GM12874 (cell line): ENCODE measurements at regions not wholly inside any gene's neighbourhood (a gene's known extent, or its start where the extent isn't known, plus 50 kb on each side); places are given as distances from the start of the nearest gene placed in this dataset.

ENCODE experiments used
- CTCF ChIP-seq: IDR thresholded peaks from 2 replicates; pipeline ENCODE4 v1.5.1; 2011; ENCODE audit warnings: low read depth, mild to moderate bottlenecking, control low read depth, low read length, moderate library complexity; ENCODE audit not compliant: insufficient read depth

- no peak for TF ChIP-seq CTCF
Measured at GRCh38 chr14:71236487-71236886, 329.2 kb downstream of the PCNX1 start.

- TF ChIP-seq CTCF = no peak
Measured at GRCh38 chr14:71237556-71237955, 330.3 kb downstream of the PCNX1 start.

- no peak for TF ChIP-seq CTCF
Measured at GRCh38 chr14:71238835-71239234, 331.6 kb downstream of the PCNX1 start.

GRCh38 chr14:71240171-71240570 lies 332.9 kb downstream of the PCNX1 start:
- TF ChIP-seq CTCF = no peak

- TF ChIP-seq CTCF = no peak
Measured at GRCh38 chr14:71240866-71241520, 333.7 kb downstream of the PCNX1 start.

- TF ChIP-seq CTCF = no peak
Measured at GRCh38 chr14:71242237-71242748, 335.0 kb downstream of the PCNX1 start.

GRCh38 chr14:71243697-71244096 lies 336.4 kb downstream of the PCNX1 start:
- no peak for TF ChIP-seq CTCF
